GM21367 (cell line): ENCODE measurements at regions not wholly inside any gene's neighbourhood (a gene's known extent, or its start where the extent isn't known, plus 50 kb on each side); places are given as distances from the start of the nearest gene placed in this dataset.

Source experiments
- ATAC-seq: cut with Tn5 transposase; IDR thresholded peaks from one replicate; pipeline ENCODE4 v1.9.1; 2021; ENCODE audit not compliant: unreplicated experiment

- no peak for ATAC-seq
Observed at GRCh38 chr7:25952261-25953057, 199.5 kb upstream of the NFE2L3 start.

- no peak for ATAC-seq
Observed at GRCh38 chr7:25953859-25954258, 198.1 kb upstream of the NFE2L3 start.

GRCh38 chr7:25954395-25954794 is 197.6 kb upstream of the NFE2L3 start:
- no peak for ATAC-seq

GRCh38 chr7:25959168-25959734 is 192.7 kb upstream of the NFE2L3 start:
- ATAC-seq: no peak

- no peak for ATAC-seq
Observed at GRCh38 chr7:25963733-25964132, 188.3 kb upstream of the NFE2L3 start.

GRCh38 chr7:25964483-25964991 is 187.5 kb upstream of the NFE2L3 start:
- peak; percentile 29 for ATAC-seq

GRCh38 chr7:25965405-25966123 is 186.4 kb upstream of the NFE2L3 start:
- ATAC-seq: no peak

GRCh38 chr7:25966469-25966868 is 185.5 kb upstream of the NFE2L3 start:
- no peak for ATAC-seq

- peak; percentile 13 for ATAC-seq
Observed at GRCh38 chr7:25967278-25968204, 184.5 kb upstream of the NFE2L3 start.

- ATAC-seq: peak; percentile 62
Observed at GRCh38 chr7:25968205-25968993, 183.6 kb upstream of the NFE2L3 start.

GRCh38 chr7:25970356-25970755 is 181.6 kb upstream of the NFE2L3 start:
- ATAC-seq: no peak

- no peak for ATAC-seq
Observed at GRCh38 chr7:25970911-25971310, 181.1 kb upstream of the NFE2L3 start.

GRCh38 chr7:25976630-25977029 is 175.4 kb upstream of the NFE2L3 start:
- no peak for ATAC-seq

- ATAC-seq: no peak
Observed at GRCh38 chr7:25978466-25978865, 173.5 kb upstream of the NFE2L3 start.

GRCh38 chr7:25979605-25980004 is 172.4 kb upstream of the NFE2L3 start:
- ATAC-seq: no peak

- ATAC-seq: no peak
Observed at GRCh38 chr7:25982684-25983083, 169.3 kb upstream of the NFE2L3 start.

- ATAC-seq: no peak
Observed at GRCh38 chr7:25985196-25985595, 166.8 kb upstream of the NFE2L3 start.

GRCh38 chr7:25988640-25989039 is 163.4 kb upstream of the NFE2L3 start:
- no peak for ATAC-seq

GRCh38 chr7:25989140-25989705 is 162.8 kb upstream of the NFE2L3 start:
- ATAC-seq: no peak
